ENCODE measurements at regions not wholly inside any gene's neighbourhood (a gene's known extent, or its start where the extent isn't known, plus 50 kb on each side); places are given as distances from the start of the nearest gene placed in this dataset.

GRCh38 chr6:163902993-163903392, 488.5 kb downstream of the QKI start:
- TF ChIP-seq EZH2 (IDR thresholded peaks at IDR 0.05; ENCODE audit: insufficient read depth, poor library complexity, severe bottlenecking) (no peak), EZH2phosphoT487 (IDR thresholded peaks at IDR 0.05; ENCODE audit: insufficient read depth, low read depth) (no peak)
